Sigmoid colon (tissue), 4 donors: ENCODE measurements at regions not wholly inside any gene's neighbourhood (a gene's known extent, or its start where the extent isn't known, plus 50 kb on each side); places are given as distances from the start of the nearest gene placed in this dataset.

Experiments
- EP300 ChIP-seq, 4 donors: sonication (generic); formaldehyde crosslinking; IDR thresholded peaks; one replicate each; pipeline ENCODE4 v1.6.1; 2017; ENCODE audit warnings: antibody characterized with exemption in 4 of 4
- POLR2AphosphoS5 ChIP-seq, 4 donors: sonication (generic); formaldehyde crosslinking; IDR thresholded peaks; one replicate each; pipeline ENCODE4 v1.6.1; 2017; ENCODE audit warnings: antibody characterized with exemption in 4 of 4
- TF ChIP-seq, protein P1 (sequence below), 4 experiments: fragments of 450-650 bp in 3 of 4; fragments of 200-600 bp in 1 of 4; IDR thresholded peaks; one replicate each; pipeline ENCODE4 v1.5.1; 2016 to 2019; ENCODE audit warnings: antibody characterized with exemption in 4 of 4, mild to moderate bottlenecking in 3 of 4, moderate library complexity in 2 of 4

DNA sequence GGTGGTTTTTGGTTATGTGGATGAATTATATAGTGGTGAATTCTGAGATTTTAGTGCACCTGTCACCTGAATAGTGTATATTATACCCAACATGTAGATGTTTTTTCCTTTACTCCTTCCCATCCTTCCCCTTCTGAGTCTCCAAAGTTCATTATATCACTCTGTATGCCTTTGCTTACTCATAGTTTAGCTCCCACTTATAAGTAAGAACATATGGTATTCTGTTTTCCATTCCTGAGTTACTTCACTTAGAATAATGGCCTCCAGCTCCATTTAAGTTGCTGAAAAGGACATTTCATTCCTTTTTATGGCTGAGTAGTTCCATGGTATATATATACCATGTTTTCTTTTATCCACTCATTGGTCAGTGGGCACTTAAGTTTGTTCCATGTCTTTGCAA lies 161.6 kb upstream of the CD180 start:
- TF ChIP-seq, protein P1, sequence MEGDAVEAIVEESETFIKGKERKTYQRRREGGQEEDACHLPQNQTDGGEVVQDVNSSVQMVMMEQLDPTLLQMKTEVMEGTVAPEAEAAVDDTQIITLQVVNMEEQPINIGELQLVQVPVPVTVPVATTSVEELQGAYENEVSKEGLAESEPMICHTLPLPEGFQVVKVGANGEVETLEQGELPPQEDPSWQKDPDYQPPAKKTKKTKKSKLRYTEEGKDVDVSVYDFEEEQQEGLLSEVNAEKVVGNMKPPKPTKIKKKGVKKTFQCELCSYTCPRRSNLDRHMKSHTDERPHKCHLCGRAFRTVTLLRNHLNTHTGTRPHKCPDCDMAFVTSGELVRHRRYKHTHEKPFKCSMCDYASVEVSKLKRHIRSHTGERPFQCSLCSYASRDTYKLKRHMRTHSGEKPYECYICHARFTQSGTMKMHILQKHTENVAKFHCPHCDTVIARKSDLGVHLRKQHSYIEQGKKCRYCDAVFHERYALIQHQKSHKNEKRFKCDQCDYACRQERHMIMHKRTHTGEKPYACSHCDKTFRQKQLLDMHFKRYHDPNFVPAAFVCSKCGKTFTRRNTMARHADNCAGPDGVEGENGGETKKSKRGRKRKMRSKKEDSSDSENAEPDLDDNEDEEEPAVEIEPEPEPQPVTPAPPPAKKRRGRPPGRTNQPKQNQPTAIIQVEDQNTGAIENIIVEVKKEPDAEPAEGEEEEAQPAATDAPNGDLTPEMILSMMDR (IDR thresholded peaks at IDR 0.05) = no peak
- no peak for TF ChIP-seq EP300 (IDR thresholded peaks at IDR 0.05)
- TF ChIP-seq POLR2AphosphoS5 (IDR thresholded peaks at IDR 0.05) = no peak
